Right lobe of liver (tissue), 6 donors: ENCODE measurements at regions not wholly inside any gene's neighbourhood (a gene's known extent, or its start where the extent isn't known, plus 50 kb on each side); places are given as distances from the start of the nearest gene placed in this dataset.

Experiments
- ATAC-seq, 4 donors: fragments of 200-7000 bp; cut with Tn5 transposase; one replicate each; pipeline ENCODE4 v1.9.1; 2020; ENCODE audit warnings: mild to moderate bottlenecking in 4 of 4, moderate library complexity in 4 of 4
- DNase-seq, 3 donors: peaks; one replicate each; pipeline ENCODE4 v3.0.0-alpha.2; 2020
- H3K27ac ChIP-seq, 3 donors: fragments of 200-600 bp; one replicate each; pipeline ENCODE4 v1.8.0; 2022
- H3K27me3 ChIP-seq, 2 donors: fragments of 200-600 bp; one replicate each; pipeline ENCODE4 v1.8.0; 2022
- H3K36me3 ChIP-seq, 4 donors: fragments of 200-600 bp; sonication (generic) in 1 of 4; one replicate each; pipeline versions ENCODE4 v1.5.1 to v1.8.0; 2017 to 2022; ENCODE audit warnings: control low read depth in 1 of 4
- H3K4me1 ChIP-seq, 4 donors: fragments of 200-600 bp; sonication (generic) in 1 of 4; one replicate each; pipeline versions ENCODE4 v1.5.1 to v1.8.0; 2017 to 2022; ENCODE audit warnings: control low read depth in 1 of 4
- H3K4me3 ChIP-seq, 3 donors: fragments of 200-600 bp; one replicate each; pipeline ENCODE4 v1.8.0; 2022
- H3K9me3 ChIP-seq, 4 donors: fragments of 200-600 bp; sonication (generic) in 1 of 4; one replicate each; pipeline versions ENCODE4 v1.5.1 to v1.8.0; 2017 to 2022; ENCODE audit warnings: control low read depth in 1 of 4
- CTCF ChIP-seq, 4 donors: fragments of 200-600 bp in 3 of 4; fragments of 450-650 bp in 1 of 4; IDR thresholded peaks; one replicate each; pipeline versions ENCODE4 v1.5.1 to v1.8.0; 2016 to 2022; ENCODE audit warnings: antibody characterized with exemption in 4 of 4, mild to moderate bottlenecking in 2 of 4
- POLR2A ChIP-seq: fragments of 450-650 bp; IDR thresholded peaks from one replicate; pipeline ENCODE4 v1.6.1; 2017; ENCODE audit warnings: antibody characterized with exemption, mild to moderate bottlenecking
- WGBS: methylation state at CpG from one replicate; pipeline ENCODE4 v1.1.6; 2018; ENCODE audit warnings: low coverage, low lambda C conversion rate; ENCODE audit not compliant: insufficient coverage; ENCODE audit errors: missing lambda C conversion rate; 5-methylcytosine and 5-hydroxymethylcytosine counted together
- intact Hi-C, 2 donors: fragments of 100-400 bp; cut with DNase I; formaldehyde crosslinking; loops; one replicate each; pipeline versions ENCODE4 v1.11.2 to v1.14.1; 2022
- donor health status: DM: no; HTN: yes; CAD: no.
- donor health status: DM: no; HTN: no; CAD: no.
- donor health status: DM: no; HTN: no; CAD: no.
- donor health status: DM: no; HTN: yes; CAD: no.
- donor health status: DM: no; HTN: yes; CAD: no.

GRCh38 chr4:142974328-142974727 is 128.2 kb upstream of the INPP4B start:
- TF ChIP-seq CTCF (IDR thresholded peaks at IDR 0.05) = no peak
- TF ChIP-seq POLR2A = no peak
- Histone ChIP-seq H3K9me3 (no peaks in the 10 kb centered on the region), H3K27me3 (no peaks in the 10 kb centered on the region), H3K4me1 (no peaks in the 10 kb centered on the region), H3K4me3 (no peak overlapping the region), H3K36me3 (no peaks in the 10 kb centered on the region), H3K27ac (no peak overlapping the region)
- DNase-seq = no peak
- no peak for ATAC-seq
- intact Hi-C loops = no loop called here

- TF ChIP-seq POLR2A = no peak
- no peak for TF ChIP-seq CTCF (IDR thresholded peaks at IDR 0.05)
- Histone ChIP-seq H3K4me3 (no peak overlapping the region), H3K36me3 (no peaks in the 10 kb centered on the region), H3K4me1 (no peaks in the 10 kb centered on the region), H3K9me3 (no peaks in the 10 kb centered on the region), H3K27ac (no peak overlapping the region), H3K27me3 (no peaks in the 10 kb centered on the region)
- no peak for ATAC-seq
- 39% methylated on average over 1 of the region's 1 CpG for WGBS
- intact Hi-C loops = no loop called here
- no peak for DNase-seq
Observed at GRCh38 chr4:142975618-142976017, 129.5 kb upstream of the INPP4B start.

- H3K27ac ChIP-seq = no peak overlapping the region
- H3K36me3 ChIP-seq = no peaks in the 10 kb centered on the region
- no peaks in the 10 kb centered on the region for H3K9me3 ChIP-seq
- DNase-seq (no peak), ATAC-seq (no peak)
- no peak overlapping the region for H3K4me3 ChIP-seq
- no peak for TF ChIP-seq POLR2A
- TF ChIP-seq CTCF (IDR thresholded peaks at IDR 0.05) = no peak
- H3K4me1 ChIP-seq = no peaks in the 10 kb centered on the region
- WGBS = 45% methylated on average over 3 of the region's 3 CpGs
- intact Hi-C loops = no loop called here
- no peaks in the 10 kb centered on the region for H3K27me3 ChIP-seq
Observed at GRCh38 chr4:142976482-142976881, 130.4 kb upstream of the INPP4B start.

- intact Hi-C loops = no loop called here
- 82% methylated on average over 1 of the region's 1 CpG for WGBS
- no peak for ATAC-seq
Observed at GRCh38 chr4:142977182-142977581, 131.1 kb upstream of the INPP4B start.

More at GRCh38 chr4:142977182-142977581, 131.1 kb upstream of the INPP4B start:
- H3K9me3 ChIP-seq = no peaks in the 10 kb centered on the region
- H3K27ac ChIP-seq = no peak overlapping the region
- H3K27me3 ChIP-seq = no peaks in the 10 kb centered on the region
- TF ChIP-seq CTCF (IDR thresholded peaks at IDR 0.05) (no peak), POLR2A (no peak)
- H3K4me1 ChIP-seq = no peaks in the 10 kb centered on the region
- no peaks in the 10 kb centered on the region for H3K36me3 ChIP-seq
- H3K4me3 ChIP-seq = no peak overlapping the region
- no peak for DNase-seq
